ENCODE measurements at regions not wholly inside any gene's neighbourhood (a gene's known extent, or its start where the extent isn't known, plus 50 kb on each side); places are given as distances from the start of the nearest gene placed in this dataset.

DNA sequence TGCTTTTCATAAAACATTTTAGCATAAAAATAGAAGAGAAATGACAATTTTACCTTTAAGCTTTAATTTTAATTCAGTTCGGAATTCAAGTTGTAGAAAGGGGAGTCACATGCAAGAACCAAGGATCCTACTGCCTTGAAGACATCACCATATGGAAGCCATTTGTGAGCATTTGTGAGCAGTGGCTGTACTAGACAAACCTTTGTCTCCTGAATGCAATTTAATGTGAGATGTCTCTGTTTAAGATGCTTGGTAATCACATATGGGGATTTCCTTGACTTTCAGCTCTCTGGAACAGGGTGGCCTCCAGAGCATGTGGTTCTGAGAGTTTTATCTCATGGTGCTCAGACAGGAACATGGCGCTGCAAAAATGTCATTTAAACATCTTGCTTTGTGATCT lies 421.8 kb downstream of the NYAP2 start:
- TF ChIP-seq, protein P1, sequence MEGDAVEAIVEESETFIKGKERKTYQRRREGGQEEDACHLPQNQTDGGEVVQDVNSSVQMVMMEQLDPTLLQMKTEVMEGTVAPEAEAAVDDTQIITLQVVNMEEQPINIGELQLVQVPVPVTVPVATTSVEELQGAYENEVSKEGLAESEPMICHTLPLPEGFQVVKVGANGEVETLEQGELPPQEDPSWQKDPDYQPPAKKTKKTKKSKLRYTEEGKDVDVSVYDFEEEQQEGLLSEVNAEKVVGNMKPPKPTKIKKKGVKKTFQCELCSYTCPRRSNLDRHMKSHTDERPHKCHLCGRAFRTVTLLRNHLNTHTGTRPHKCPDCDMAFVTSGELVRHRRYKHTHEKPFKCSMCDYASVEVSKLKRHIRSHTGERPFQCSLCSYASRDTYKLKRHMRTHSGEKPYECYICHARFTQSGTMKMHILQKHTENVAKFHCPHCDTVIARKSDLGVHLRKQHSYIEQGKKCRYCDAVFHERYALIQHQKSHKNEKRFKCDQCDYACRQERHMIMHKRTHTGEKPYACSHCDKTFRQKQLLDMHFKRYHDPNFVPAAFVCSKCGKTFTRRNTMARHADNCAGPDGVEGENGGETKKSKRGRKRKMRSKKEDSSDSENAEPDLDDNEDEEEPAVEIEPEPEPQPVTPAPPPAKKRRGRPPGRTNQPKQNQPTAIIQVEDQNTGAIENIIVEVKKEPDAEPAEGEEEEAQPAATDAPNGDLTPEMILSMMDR (IDR thresholded peaks at IDR 0.05; ENCODE audit: borderline replicate concordance, extremely low read depth, low read length, poor library complexity, severe bottlenecking), result no peak
- TF ChIP-seq EZH2 (IDR thresholded peaks at IDR 0.05; ENCODE audit: borderline replicate concordance, low read depth, low read length, severe bottlenecking), result no peak
